ENCODE measurements at regions not wholly inside any gene's neighbourhood (a gene's known extent, or its start where the extent isn't known, plus 50 kb on each side); places are given as distances from the start of the nearest gene placed in this dataset.

DNA sequence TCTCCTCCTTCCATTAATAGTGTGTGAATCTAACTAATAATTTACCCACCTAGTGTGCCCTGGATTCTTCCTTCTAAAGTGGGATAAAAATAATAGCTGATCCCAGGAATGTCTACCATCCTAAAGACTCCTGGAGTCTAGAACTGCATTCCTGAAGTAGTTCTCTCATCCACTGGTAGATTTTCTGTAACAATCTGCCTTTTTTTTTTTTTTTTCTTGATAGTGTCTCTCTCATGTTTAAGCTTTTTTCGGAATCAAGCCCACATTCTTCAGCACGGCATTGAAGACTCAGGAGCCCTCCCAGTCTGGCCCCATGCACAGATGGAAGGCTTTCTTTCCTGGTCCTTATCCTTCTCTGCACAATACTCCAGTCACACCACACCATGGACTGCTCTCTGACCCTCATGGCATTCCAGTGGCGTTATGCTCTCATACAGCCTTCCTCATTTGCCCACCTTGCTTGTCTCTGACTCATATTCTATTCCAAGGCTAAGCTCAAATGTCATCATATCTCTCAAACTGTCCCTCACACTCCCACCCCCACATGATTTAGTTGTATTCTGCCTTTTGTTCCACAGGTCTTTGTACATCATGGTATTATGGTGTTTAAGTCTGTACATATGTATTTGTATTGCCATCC is 68.7 kb upstream of the FRY start:
- DNase-seq (ENCODE audit: low spot score): no peak

DNA sequence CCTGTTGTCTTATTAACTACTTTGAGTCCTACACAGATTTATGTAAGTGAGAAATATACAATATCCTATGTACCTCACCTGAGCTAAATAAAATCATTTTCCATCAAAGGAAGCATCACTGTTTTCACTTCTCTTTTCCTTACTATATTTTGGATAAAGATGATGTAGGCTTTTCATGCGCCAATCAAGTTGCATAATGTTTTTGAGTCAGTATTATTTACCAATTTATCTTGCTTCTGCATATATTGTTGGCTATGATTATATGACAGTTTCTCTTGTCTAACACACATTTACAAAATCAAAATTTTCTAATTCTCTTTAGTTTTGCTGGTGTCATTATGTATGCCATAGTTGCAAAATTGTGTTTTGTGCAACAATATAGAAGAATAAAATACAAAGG is 67.9 kb upstream of the FRY start:
- no peak for DNase-seq (ENCODE audit: low spot score)

DNA sequence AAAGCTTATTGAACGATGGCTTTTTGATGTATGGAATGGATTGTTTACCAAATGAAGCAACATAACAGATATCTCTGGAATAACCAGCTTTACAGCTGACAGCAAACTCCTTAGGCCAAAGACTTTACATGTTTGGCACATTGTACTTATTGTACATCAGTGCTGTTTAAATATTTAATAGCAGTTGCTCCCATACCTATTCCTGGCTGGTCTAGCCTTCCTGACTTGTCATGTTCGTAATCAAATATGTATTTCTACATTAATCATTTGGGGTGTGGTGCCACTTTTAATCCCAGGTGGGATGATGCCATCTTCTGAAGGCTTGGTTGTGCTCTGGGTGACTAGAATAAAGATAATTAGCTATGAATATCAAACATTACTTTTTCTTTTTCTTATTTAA is 67.4 kb upstream of the FRY start:
- DNase-seq (ENCODE audit: low spot score): no peak

DNA sequence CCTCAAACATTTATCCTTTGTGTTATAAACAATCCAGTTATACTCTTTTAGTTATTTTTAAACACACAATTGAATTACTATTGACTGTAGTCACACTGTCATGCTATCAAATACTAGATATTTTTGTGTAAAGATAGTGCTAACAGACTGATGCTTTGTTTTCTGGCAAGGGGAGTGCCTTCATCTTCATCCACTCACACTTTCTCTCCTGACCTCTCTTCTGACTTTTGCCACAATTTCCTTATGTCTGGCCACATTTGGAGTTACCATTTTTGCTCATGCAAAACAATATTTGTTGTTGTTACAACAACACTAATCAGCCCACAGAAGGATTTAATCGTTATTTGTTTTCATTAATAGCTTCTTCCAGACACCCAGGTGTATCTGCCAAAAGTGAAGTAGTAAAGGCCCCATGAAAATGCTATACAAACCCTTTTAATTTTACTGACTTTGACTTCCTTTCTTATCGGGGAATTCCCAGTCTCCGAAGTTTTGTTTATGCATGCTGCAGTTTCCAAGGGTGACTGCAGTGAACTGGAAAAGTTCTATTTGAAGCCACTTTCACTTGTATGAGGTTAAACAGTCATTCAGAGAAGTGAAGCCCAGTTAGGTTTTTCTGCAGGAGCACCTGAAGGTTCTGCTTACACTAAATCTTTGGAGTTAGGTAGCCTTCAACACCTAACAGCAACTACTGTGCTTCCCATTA is 66.1 kb upstream of the FRY start:
- DNase-seq (ENCODE audit: low spot score): no peak

DNA sequence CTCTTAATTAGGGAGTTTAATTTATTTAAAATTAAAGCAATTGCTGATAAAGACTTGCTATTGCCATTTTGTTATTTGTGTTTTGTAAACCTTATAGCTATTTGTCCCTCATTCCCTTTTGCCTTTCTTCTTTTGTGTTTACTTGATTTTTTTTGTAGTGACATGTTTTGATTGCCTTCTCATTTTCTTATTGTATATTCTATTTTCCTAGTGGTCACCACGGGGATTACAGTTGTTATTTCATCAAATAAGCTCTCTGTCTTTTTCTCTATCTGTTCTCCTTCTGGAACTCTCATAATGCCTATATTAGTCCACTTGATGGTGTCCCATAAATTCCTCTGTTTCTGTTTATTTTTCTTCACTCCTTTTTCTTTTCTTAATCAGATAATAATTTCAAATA is 64.4 kb upstream of the FRY start:
- no peak for DNase-seq (ENCODE audit: low spot score)

DNA sequence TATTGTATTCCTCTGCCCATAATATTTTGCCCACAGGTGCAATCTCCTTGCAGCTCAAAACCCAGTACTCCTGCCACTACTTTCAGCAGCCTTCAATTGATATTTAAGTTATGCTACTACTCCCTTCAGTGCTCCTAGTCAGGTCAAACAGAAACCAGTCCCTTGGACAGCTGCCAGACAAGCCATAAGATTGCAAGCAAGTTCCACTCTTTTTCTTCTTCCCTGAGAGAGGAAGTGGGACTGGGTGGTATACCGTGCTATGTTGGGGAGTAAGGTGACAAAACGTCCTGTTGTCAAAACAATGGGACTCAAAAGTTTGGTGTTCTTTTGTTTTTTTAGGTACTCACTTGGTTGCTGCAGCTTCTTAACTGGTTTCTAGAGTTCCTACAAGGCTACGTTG is 63.1 kb upstream of the FRY start:
- DNase-seq (ENCODE audit: low spot score): no peak

DNA sequence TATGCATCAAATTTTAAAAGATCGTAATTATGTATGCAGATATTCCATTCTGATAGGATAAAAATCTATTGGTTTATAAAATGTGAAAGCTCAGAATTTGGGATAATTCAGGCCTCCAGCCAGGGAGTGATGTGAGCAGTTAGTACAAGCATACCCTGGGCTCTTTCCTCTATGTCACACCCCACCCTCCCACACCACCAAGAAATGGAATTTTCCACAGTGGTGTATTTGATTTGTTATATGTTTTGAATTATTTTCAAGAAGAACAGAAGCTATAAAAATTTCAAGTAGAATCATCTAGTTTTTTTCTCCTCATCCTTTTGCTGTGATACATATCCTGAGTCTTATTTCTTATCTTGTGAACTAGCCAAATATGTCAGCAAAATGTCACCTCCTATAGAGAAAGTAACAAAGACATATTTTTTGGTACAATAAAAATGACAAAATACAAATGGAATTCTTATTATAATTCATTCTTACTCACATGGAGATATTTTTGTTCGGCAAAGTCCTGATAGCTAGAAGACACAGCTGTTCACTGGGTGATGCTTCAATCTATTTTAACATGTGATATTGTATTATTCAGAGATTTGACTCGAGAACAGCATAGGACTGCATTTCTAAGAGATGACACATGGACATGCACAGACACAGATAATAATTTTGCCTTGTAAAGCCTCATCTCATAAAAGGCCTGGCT is 61.2 kb upstream of the FRY start:
- no peak for DNase-seq (ENCODE audit: low spot score)

DNA sequence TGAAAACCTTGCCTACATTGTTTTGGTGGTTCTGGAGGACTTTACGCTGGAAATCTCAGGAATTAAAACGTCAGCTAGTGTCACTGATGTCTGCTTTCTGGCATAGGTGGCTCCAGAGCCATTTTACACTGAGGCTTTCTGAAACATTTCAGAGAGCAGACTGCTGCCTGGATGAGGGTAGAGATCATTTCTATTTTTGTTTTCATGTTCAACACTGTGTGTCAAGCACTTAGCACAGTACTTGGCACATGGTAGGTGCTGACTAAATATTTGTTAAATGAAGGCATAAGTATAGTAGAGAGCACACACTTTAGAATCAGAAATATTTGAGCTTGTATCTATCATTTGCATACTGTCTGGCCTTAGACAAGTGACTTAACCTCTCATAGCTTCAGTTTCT is 59.1 kb upstream of the FRY start:
- no peak for DNase-seq (ENCODE audit: low spot score)

DNA sequence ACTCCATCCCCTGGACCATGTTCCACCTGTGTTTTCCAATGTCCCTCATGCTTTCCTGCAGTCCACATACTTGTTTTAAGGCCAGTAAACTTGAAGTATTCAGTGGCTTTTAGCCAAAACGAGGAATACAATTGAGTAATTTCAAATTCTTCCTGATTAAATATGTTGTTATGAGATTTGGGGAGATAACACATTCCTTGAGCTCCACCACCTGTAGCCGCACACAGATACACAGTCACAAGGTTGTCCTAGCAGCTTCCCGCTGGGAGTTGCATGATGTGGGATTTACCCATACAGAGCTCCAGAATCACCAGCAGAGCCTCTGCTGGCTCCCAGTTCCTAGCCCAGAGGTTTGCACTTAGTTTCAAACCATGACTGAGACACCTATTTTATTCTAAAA is 53.6 kb upstream of the FRY start:
- no peak for DNase-seq (ENCODE audit: low spot score)

DNA sequence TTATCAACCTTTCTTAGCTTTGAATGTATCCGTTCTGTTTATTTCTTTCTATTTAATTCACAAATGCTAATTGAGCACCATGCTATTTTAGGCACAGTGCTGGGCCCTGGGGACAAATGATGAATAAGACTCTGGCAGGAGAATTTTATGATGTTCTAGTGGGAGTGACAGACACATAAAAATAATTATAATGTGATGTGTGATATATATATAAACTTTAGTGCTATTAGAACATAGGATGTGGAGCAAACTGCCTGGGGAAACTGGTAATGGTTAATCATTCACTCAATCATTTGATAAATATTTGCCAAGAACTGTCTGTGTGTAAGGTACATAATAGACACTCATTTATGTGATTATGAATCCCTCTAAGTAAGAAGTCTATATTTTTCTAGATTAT is 50.7 kb upstream of the FRY start:
- no peak for DNase-seq (ENCODE audit: low spot score)

Data from cerebellar cortex (tissue), 1 donor.